Upper lobe of right lung (tissue), 1 donor: ENCODE measurements at regions not wholly inside any gene's neighbourhood (a gene's known extent, or its start where the extent isn't known, plus 50 kb on each side); places are given as distances from the start of the nearest gene placed in this dataset.

ENCODE experiments used
- ATAC-seq: fragments of 200-7000 bp; cut with Tn5 transposase; one replicate; pipeline ENCODE4 v1.9.1; 2020; ENCODE audit warnings: mild to moderate bottlenecking, moderate library complexity
- DNase-seq: peaks from one replicate; pipeline ENCODE4 v3.0.0-alpha.2; 2020
- H3K27ac ChIP-seq: fragments of 200-600 bp; one replicate; pipeline ENCODE4 v1.8.0; 2022
- H3K27me3 ChIP-seq: fragments of 200-600 bp; one replicate; pipeline ENCODE4 v1.8.0; 2022; ENCODE audit warnings: mild to moderate bottlenecking
- H3K36me3 ChIP-seq: fragments of 200-600 bp; one replicate; pipeline ENCODE4 v1.8.0; 2022
- H3K4me1 ChIP-seq: fragments of 200-600 bp; one replicate; pipeline ENCODE4 v1.8.0; 2022
- H3K4me3 ChIP-seq: fragments of 200-600 bp; one replicate; pipeline ENCODE4 v1.8.0; 2022; ENCODE audit warnings: mild to moderate bottlenecking
- H3K9me3 ChIP-seq: fragments of 200-600 bp; one replicate; pipeline ENCODE4 v1.8.0; 2022
- intact Hi-C: fragments of 100-400 bp; cut with DNase I; formaldehyde crosslinking; loops from one replicate; pipeline ENCODE4 v1.11.0; 2022
- TF ChIP-seq, protein P1 (sequence below): fragments of 200-600 bp; IDR thresholded peaks from one replicate; pipeline ENCODE4 v1.8.0; 2022; ENCODE audit warnings: antibody characterized with exemption
- donor health status: DM: no; HTN: yes; CAD: no; lungs with severe emphysema.

DNA sequence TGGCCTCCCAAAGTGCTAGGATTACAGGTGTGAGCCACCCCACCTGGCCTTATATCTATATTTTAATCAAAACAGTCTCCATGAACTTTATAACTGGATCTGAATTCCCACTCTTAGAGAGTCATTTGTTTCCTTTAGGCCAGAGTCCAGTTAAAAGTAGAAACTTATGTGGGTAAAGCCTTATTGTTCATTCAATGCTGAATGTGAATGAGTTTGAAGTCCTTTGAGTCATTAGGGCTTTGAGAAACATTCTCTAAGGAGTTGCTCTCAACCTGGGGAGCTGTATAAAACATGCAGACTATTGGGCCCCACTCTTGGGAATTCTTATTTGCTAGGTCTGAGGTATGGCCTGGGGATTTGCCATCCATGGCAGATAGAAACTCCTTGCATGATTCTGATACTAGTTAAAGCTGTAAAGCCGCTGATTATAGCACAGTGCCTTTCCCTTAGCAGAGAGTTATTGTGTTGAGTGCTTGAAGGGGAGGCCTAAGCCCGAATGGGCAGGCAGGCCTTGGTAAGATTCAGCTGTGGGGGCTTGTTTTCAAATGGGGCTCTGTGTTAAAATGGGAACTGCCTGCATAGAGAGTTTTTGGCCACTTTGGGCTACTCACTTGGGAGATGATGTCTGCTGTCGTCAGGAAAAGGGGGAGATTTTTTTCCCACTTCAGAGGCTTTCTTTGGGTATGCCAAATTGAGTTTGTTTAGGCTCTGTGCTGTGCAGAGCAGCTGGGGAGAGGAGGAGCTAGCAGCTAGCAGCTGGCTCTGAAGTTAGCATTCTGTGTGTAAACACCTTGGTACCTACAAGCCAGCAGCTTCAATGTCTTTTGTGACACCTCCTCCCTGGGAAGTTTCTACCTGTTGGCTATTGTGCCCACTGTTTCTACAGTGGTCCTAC lies 117.5 kb downstream of the DACT1 start:
- intact Hi-C loops: no loop called here
- DNase-seq (no peak), ATAC-seq (no peak)
- H3K36me3 ChIP-seq: no peaks in the 10 kb centered on the region
- H3K27me3 ChIP-seq: no peaks in the 10 kb centered on the region
- TF ChIP-seq, protein P1, sequence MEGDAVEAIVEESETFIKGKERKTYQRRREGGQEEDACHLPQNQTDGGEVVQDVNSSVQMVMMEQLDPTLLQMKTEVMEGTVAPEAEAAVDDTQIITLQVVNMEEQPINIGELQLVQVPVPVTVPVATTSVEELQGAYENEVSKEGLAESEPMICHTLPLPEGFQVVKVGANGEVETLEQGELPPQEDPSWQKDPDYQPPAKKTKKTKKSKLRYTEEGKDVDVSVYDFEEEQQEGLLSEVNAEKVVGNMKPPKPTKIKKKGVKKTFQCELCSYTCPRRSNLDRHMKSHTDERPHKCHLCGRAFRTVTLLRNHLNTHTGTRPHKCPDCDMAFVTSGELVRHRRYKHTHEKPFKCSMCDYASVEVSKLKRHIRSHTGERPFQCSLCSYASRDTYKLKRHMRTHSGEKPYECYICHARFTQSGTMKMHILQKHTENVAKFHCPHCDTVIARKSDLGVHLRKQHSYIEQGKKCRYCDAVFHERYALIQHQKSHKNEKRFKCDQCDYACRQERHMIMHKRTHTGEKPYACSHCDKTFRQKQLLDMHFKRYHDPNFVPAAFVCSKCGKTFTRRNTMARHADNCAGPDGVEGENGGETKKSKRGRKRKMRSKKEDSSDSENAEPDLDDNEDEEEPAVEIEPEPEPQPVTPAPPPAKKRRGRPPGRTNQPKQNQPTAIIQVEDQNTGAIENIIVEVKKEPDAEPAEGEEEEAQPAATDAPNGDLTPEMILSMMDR: no peak
- no peaks in the 10 kb centered on the region for H3K9me3 ChIP-seq
- H3K4me3 ChIP-seq: no peak overlapping the region
- H3K27ac ChIP-seq: no peak overlapping the region
- peaks cover 28% of the 10 kb centered on the region for H3K4me1 ChIP-seq

- TF ChIP-seq, protein P1: no peak
- Histone ChIP-seq H3K4me1 (no peaks in the 10 kb centered on the region), H3K27ac (no peak overlapping the region), H3K4me3 (no peak overlapping the region), H3K36me3 (no peaks in the 10 kb centered on the region), H3K9me3 (no peaks in the 10 kb centered on the region), H3K27me3 (no peaks in the 10 kb centered on the region)
- DNase-seq (no peak), ATAC-seq (no peak)
- intact Hi-C loops: no loop called here
These were observed 122.4 kb downstream of the DACT1 start for GRCh38 chr14:58760121-58760520.

DNA sequence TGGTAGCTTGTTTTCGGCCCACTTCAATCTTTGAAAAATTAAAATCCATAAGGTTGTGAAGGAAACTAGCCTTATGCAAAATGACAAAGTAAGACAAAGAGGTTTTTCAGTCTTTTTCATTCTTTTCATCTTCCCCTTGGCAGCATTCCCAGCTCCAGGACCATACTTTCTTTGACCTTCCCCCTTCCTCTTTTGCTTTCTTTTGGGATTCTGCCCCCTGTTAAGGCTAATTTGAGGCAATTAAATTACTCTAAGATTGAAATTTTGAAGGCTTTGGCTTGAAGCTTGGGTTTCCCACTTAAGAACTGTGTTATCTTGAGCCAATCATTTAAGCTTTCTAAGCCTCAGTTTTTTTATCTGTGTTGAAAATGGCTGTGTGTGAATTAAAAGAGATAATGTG lies 124.9 kb downstream of the DACT1 start:
- TF ChIP-seq, protein P1: no peak
- DNase-seq (no peak), ATAC-seq (no peak)
- Histone ChIP-seq H3K27me3 (no peaks in the 10 kb centered on the region), H3K36me3 (no peaks in the 10 kb centered on the region), H3K9me3 (no peaks in the 10 kb centered on the region), H3K4me3 (no peak overlapping the region), H3K27ac (no peak overlapping the region), H3K4me1 (no peaks in the 10 kb centered on the region)
- intact Hi-C loops: no loop called here

DNA sequence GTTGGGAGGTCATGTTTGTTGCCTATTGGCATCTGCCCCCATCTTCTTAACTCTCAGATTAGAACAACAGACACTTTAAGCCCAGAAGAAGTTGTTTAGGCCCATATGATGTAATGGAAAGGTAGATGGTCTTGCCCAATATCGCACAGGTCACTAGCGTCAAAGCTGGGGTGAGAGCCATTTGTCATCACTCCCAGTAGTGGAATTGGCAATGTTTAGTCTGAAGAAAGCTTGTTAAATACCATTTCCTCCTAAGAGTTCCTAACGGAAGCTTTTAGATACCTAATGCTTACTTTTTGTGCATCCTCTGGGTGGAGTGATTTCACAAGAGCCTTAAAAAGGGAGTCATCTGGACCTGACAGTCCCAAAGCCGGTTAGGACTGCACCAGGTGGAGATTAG lies 125.4 kb downstream of the DACT1 start:
- no peaks in the 10 kb centered on the region for H3K9me3 ChIP-seq
- no peak overlapping the region for H3K4me3 ChIP-seq
- H3K4me1 ChIP-seq: no peaks in the 10 kb centered on the region
- no peak overlapping the region for H3K27ac ChIP-seq
- no peak for DNase-seq
- no peaks in the 10 kb centered on the region for H3K27me3 ChIP-seq
- TF ChIP-seq, protein P1: no peak
- no peaks in the 10 kb centered on the region for H3K36me3 ChIP-seq
- peak; percentile 17 for ATAC-seq
- intact Hi-C loops: no loop called here

- DNase-seq (no peak), ATAC-seq (no peak)
These were observed 127.7 kb downstream of the DACT1 start for GRCh38 chr14:58765418-58765831.

More at GRCh38 chr14:58765418-58765831, 127.7 kb downstream of the DACT1 start:
- intact Hi-C loops: no loop called here
- H3K27ac ChIP-seq: no peak overlapping the region
- H3K4me1 ChIP-seq: no peaks in the 10 kb centered on the region
- no peaks in the 10 kb centered on the region for H3K27me3 ChIP-seq
- H3K4me3 ChIP-seq: no peak overlapping the region
- TF ChIP-seq, protein P1: no peak
- no peaks in the 10 kb centered on the region for H3K36me3 ChIP-seq
- H3K9me3 ChIP-seq: no peaks in the 10 kb centered on the region
